Left cardiac atrium (tissue), 4 donors: ENCODE measurements at regions not wholly inside any gene's neighbourhood (a gene's known extent, or its start where the extent isn't known, plus 50 kb on each side); places are given as distances from the start of the nearest gene placed in this dataset.
"Not testable (repeated sequence)": the region's sequence is repeated elsewhere in the genome, so short reads cannot be mapped to it uniquely, and the experiment has no call there.

Source experiments
- ATAC-seq, 2 donors: fragments of 200-7000 bp; cut with Tn5 transposase; one replicate each; pipeline ENCODE4 v1.9.1; 2020; ENCODE audit warnings: mild to moderate bottlenecking in 2 of 2, moderate library complexity in 2 of 2
- DNase-seq: peaks from one replicate; pipeline ENCODE4 v3.0.0-alpha.2; 2020
- intact Hi-C, 2 donors: fragments of 100-400 bp; cut with DNase I; formaldehyde crosslinking; loops; one replicate each; pipeline versions ENCODE4 v1.14.1 to v1.15.1; 2022 to 2023
- donor health status: DM: no; HTN: yes; CAD: no.
- donor health status: DM: no; HTN: yes; CAD: no; lungs with severe emphysema.
- donor health status: DM: yes; HTN: yes; CAD: no.
- donor health status: Dilated cardiomyopathy.

DNA sequence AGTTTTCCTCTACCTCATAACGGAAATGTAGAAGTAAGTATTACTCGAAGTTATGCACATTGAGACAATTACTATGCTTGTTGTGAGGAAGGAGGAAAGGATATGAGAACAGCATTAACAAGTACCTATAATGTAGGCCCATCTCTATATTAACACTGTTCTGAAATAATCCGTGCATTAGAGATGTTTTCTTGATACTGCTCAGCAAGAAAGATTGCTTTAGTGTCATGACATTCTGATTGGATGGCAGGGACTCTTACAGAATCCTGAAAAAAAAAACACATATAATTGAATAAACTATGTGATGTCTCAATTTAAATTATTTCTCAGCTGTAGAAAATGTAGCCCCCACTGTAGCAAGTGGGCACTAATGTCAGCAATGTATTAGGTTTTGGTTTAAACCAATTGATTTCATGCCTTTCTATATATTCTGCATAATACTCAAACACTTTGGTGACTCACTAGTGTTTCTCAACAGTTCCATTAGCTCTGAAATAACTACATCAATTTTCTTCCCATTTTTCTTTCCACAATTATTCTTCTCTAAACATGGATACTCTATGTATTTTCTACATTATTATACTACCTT is 598.3 kb upstream of the BCHE start:
- no peak for DNase-seq
- intact Hi-C loops, result no loop called here
- ATAC-seq, result no peak

DNA sequence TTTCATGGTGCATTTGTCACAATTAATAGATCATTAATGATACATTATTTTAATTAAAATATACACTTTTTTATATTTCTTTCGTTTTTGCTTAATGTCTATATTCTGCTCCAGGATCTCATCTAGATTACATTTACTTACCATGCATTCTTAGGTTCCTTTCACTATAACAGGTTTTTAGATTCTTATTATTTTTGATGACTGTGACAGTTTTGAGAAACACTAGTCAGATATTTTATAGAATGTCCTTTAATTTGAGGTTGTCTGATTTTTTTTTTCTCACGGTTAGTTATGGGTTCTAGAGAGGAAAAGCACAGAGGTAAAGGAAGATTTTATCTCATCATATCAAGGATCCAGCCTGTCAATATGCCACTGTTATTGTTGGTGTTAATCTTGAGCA is 595.8 kb upstream of the BCHE start:
- intact Hi-C loops, result no loop called here
- DNase-seq, result no peak

DNA sequence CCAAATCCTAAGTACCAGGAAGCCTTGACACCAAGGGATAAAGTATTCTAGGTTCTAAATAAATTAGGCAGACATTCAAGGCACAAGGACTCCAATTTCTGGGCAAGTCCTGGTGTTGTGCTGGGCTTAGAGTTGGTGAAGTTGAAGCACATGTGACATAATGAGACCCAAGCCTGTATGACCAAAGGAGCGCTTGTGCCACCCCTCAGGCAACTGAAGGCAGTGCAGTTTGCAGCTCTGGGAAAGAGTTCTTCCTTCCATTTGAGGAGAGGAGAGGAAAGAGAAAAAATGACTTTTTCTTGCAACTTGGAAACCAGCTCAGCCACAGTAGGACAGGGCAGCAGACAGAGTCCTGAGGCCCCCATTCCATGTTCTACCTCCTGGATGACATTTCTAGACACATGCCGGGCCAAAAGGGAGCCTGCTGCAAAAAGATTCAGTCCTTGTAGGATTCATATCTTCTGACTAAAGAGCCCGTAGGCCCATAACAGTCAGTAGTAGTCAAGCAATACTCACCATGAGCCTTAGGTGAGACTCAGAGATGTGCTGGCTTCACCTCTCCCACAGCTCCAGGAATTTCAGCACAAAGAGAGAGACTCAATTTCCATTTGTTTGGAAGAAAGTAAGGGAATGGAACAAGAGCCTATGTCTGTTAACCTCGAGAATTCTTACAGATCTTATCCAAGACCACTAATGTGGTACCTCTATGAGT is 588.8 kb upstream of the BCHE start:
- DNase-seq (no peak), ATAC-seq (no peak)
- intact Hi-C loops, result loop anchor here in 1 of 2 donors (2.0 kb wide), 1 partner anchor 57 kb away; no protein-coding TSS in a partner anchor

More for the DNA sequence above, 595.8 kb upstream of the BCHE start:
- no peak for ATAC-seq

DNA sequence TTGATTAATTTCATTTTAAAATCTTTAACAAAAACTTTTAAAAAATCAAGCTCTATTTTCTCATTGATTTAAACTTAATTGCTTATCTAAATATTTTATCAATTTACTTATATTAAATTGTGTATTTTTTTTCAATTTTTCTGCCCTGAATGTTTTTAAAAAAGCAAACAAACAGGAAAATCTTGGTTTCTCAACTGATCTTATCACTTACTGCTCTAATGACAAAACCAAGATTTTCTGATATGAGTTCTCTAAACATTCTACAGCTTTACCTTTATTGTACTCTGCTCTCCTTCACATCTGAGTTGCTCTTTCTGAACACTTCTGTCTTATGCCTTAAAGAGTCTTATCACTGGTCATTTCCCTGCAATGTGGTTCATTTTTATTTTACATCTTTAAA is 587.8 kb upstream of the BCHE start:
- intact Hi-C loops, result loop anchor here in 1 of 2 donors (2.0 kb wide), 1 partner anchor 58 kb away; no protein-coding TSS in a partner anchor
- no peak for DNase-seq
- ATAC-seq, result no peak

DNA sequence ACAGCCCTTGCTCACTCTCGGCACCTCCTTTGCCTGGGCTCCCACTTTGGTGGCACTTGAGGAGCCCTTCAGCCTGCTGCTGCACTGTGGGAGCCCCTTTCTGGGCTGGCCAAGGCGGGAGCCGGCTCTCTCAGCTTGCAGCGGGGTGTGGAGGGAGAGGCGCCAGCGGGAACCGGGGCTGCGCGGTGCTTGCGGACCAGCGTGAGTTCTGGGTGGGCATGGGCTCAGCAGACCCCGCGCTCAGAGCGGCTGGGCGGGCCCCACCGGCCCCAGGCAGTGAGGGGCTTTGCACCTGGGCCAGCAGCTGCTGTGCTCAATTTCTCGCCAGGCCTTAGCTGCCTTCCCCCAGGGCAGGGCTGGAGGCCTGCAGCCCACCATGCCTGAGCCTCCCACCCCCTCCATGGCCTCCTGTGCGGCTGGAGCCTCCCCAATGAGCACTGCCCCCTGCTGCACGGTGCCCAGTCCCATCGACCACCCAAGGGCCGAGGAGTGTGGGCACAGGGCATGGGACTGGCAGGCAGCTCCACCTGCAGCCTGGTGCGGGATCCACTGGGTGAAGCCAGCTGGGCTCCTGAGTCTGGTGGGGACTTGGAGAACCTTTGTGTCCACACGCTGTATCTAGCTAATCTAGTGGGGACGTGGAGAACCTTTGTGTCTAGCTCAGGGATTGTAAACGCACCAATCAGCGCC is 586.7 kb upstream of the BCHE start:
- intact Hi-C loops, result loop anchor here in 1 of 2 donors (2.0 kb wide), 1 partner anchor 59 kb away; no protein-coding TSS in a partner anchor
- DNase-seq, ATAC-seq: not testable (repeated sequence)

DNA sequence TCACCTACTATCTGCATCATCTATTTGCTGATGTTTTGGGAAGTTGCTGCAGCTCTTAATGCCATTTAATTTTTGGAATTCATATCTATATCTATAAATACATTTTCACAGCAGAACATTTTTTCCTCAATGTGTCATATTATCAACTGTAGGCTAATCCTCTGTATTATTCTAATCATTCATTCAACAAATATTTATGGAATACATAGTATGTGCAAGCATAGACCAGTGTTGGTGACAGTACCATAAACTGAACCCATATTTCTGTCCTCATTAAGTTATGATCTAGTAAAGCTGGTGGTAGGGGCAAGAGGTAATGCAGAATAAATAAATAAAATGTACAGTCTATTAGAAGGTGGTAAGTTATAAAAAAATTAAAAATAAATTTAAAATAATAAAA is 585.3 kb upstream of the BCHE start:
- intact Hi-C loops, result no loop called here
- no peak for ATAC-seq
- no peak for DNase-seq

DNA sequence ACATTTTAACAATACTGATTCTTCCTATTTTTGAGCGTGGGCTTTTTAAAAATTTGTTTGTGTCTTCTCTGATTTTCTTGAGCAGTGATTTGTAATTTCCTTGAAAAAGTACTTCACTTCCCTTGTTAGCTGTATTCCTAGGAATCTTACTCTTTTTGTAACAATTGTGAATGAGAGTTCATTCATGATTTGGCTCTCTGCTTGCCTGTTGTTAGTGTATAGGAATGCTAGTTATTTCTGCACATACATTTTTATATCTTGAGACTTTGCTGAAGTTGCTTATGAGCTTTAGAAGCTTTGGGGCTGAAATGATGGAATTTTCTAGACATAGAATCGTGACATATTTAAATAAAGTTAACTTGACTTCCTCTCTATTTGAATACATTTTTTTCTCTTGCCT is 582.8 kb upstream of the BCHE start:
- DNase-seq, result no peak
- no peak for ATAC-seq
- intact Hi-C loops, result no loop called here

DNA sequence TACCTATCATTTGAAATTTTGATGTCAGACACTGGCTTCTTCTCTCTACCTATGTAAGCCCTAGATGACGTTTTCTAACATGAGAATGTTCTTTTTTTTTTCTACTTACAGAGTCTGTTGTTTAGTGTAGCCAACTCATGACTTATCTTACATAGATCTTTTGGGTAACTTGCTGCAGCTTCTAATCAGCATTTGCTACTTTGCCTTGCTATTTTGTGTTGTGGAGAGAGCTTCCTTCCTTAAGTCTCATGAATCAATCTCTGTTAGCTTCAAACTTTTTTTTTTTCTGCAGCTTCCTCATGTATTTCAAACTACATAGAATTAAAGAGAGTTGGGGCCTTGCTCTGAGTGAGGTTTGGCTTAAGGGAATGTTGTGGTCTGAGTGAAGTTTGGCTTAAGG is 568.7 kb upstream of the BCHE start:
- no peak for ATAC-seq
- DNase-seq, result no peak
- intact Hi-C loops, result no loop called here

DNA sequence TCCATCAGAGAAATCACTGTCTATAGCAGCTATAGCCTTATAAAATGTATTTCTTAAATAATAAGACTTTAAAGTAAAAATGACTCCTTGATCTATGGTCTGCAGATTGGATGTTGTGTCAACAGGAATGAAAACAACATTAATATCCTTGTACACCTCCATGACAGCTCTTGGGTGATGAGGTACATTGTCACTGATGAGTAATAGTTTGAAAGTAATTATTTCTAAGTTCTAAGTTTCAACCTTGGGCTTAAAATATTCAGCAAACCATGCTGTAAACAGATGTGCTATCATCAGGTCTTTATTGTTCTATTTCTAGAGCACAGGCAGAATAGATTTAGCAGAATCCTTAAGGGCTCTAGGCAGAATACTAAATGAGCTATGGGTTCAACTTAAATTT is 568.2 kb upstream of the BCHE start:
- DNase-seq (no peak), ATAC-seq (no peak)
- intact Hi-C loops, result no loop called here

DNA sequence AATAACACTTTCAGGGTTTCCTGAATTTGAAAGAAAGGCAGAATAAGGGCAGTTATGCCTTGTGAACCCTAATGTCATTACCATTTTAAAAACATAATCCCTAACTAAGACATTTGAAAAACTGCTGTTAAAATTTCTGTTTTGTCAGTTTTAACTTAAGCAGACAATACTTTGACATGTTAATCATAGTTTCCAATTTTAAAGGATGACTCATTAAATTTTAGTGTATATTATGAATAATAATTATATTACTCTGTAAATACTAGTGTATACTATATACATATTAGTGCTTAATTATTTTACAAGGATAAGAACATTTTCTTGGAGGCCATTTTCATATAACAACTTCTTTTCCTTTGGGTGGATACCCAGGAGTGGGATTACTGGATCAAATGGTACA is 553.1 kb upstream of the BCHE start:
- DNase-seq, result no peak
- ATAC-seq, result no peak
- intact Hi-C loops, result no loop called here

DNA sequence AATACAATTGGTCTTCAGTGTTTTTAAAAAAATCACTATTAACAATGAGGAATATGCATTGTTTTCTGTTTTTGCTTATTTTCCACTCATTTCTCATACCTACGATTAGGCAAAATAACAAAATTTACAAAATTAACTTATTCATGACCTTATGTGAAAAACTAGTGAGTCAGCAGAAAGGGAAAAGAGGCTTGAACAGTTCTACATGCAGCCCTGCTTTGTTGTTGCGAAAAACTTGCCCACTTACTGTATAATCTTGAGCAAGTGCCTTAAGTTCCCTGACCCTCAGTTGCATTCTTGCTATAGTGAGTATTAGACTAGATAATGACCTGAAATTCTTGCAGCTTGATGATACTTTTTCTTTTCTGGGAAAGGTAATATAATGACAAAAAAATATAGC is 551.1 kb upstream of the BCHE start:
- ATAC-seq (no peak), DNase-seq (no peak)
- intact Hi-C loops, result no loop called here

DNA sequence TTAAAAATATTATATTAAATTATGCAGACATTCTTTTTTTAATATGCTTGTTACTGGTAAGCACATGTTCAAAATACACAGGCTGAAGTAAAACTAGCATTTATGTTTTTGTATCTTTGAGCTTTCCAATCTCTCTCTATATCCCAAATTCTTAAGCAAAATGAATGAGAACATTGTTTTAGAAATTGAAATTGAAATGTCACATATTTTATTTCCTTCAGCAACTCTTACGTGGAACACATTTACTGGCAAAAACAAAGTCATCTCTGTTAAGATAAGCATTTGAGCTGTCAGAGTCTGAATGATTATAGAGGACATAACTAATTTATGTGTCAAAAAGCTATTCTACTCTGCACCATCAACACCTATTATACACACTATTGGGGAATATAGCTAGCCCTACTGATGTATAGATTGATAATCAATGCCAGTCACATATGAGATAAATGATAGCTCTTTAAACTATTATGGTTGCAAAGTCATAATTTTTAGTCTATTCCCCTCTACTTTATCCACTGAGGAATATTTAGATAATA is 535.4 kb upstream of the BCHE start:
- DNase-seq (no peak), ATAC-seq (no peak)
- intact Hi-C loops, result no loop called here

DNA sequence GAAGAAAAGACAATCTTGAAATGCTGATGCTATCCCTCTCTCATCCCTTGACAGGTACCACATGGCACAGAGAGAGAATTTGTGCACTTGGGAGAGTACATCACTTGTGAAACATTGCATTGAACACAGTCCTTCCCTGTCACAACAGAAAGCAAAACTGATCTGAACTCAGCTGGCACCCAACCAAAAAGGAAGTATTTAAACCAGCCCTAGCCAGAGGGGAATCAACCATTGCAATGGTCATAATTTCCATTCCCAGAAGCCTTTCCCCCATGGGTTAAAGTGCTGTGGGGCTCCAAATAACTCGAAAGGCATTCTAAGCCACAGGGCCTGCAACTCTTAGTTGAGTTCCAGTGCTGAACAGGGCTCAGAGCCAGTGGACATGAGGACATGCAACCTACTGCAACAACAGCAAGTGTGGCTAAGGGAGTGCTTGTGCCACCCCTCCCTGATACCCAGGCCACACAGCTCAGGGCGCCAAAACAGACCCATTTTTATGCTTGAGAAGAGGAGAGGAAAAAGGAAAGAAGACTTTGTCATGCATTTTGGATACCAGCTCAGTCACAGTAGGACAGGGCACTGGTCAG is 530.8 kb upstream of the BCHE start:
- intact Hi-C loops, result no loop called here
- ATAC-seq, result no peak

DNA sequence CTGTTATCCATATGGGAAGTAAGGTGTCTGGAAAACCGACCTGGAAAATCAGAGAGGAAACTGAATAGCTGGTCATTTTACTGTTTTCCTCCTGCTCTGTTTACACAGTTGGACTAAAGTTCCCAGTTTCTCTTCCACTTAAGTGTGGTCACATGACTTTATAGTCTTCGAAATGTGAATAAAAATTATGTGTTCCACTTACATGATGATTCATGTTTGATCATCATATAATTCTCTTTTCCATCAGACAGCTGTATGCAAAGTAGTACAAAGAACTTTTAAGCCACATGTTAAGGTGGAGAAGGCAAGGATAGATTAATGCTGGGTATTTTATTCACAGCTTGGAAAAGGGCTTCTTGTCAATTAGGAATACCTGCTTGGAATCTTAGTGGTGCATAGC is 525.5 kb upstream of the BCHE start:
- intact Hi-C loops, result no loop called here
- DNase-seq (no peak), ATAC-seq (no peak)

More for the DNA sequence above, 530.8 kb upstream of the BCHE start:
- DNase-seq, result no peak

DNA sequence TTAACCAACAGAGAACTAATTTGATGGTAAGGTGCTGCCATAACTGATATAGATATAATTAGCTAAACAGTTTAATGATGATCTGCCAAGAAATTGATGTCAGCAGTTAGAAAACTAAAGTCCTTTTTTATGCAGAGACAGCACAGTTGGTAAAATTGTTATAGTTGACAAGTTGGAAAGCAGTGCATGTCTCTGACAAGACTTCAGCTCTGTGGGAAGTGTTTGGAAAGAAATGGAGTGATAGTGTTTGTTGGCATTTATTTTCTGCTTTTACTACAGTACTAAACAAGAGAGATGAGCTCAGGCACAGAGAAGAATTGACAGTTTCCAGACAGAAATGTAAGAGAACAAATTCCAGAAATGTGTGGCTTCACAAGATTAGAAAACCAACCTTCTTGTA is 523.5 kb upstream of the BCHE start:
- intact Hi-C loops, result no loop called here
- ATAC-seq, result no peak
- DNase-seq, result no peak

DNA sequence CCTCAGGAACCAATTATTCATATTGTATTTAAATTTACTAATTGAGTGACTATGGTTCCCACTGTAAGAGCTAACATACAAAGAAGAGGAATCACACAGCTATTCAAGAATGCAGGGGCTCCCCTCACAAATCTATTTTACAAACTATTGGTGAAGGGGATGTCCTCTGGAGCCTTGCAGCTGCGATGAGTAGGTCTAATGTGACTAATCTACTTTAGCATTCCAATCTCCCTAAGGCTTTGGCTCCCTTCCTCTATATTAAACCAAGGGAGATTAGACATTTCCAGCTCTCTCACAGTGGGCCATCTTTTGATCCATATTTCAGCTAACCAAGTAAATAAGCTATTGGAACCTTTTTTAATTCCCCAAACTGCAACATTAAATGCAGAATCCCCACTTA is 514.2 kb upstream of the BCHE start:
- no peak for DNase-seq
- ATAC-seq, result no peak
- intact Hi-C loops, result no loop called here

DNA sequence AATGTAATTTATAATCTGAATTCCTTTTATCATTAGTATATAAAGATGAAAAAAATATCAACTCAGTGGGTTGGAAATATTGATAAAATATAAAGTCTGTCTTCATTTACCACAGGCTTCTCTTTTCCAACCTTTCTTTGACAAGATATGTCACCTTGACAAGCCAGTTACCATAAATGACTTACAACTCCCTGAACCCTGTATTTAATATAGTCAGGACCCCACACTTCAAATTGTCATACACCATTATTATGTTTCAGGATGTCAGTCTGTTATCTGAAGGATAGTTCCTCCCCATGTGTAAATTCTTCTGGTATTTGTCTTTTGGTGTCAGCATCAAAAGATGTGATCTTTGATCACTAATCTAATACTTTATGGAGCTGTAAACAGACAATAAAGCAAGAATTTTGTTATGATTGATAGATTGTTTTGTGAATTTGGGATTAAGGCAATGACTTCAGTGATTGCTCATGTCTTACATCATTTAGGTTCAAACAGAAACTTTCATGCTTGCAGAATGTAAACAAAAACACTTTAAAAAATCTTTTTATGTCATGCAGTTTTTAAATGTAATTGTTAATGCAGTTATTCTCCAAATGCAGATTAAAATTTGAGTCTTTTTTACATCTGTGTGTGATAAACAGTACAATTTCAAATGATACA is 503.5 kb upstream of the BCHE start:
- DNase-seq, result no peak
- ATAC-seq, result no peak
- intact Hi-C loops, result no loop called here

DNA sequence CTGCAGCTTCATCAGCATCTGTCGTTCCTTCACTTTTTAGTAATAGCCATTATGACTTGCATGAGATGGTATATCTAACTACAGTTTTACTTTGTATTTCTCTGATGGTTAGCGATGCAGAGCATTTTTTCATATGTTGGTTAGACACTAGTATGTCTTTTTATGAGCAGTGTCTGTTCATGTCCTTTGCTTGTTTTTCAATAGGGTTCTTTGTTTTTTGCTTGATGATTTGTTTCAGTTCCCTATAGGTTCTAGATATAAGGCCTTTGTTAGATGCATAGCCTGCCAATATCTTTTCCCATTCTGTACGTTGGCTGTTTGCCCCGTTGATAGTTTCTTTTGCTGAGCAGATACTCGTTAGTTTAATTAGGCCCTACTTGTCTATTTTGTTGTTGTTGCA is 487.2 kb upstream of the BCHE start:
- ATAC-seq, result no peak
- intact Hi-C loops, result no loop called here
- no peak for DNase-seq

DNA sequence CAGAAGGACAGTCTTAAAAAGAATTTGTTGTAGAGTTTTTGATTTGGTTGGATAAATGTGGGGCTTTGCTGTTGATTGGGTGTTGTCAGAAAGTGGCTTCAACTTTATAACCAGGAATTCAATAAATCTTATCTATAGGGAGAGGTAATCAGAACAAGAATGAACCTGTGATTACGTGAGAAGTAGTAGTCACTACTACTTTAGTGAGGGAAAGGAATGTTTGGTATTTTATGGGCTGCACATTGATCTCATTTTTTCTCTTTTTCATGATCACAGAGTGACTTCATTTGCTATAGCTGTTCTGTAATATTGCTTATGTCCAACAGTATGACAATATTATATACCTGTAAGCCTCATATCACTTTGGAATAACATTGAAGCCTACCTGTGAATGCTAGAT is 485.2 kb upstream of the BCHE start:
- intact Hi-C loops, result no loop called here
- DNase-seq (no peak), ATAC-seq (no peak)
